H1 (cell line): ENCODE measurements at regions not wholly inside any gene's neighbourhood (a gene's known extent, or its start where the extent isn't known, plus 50 kb on each side); places are given as distances from the start of the nearest gene placed in this dataset.

Experiments used
- CHD7 ChIP-seq: fragments of 300-600 bp; sonication (generic); IDR thresholded peaks from 2 replicates; pipeline ENCODE4 v1.7.1; 2012; ENCODE audit warnings: low read length, moderate library complexity, mild to moderate bottlenecking, inconsistent platforms; ENCODE audit not compliant: insufficient replicate concordance
- CTCF ChIP-seq, 3 experiments: IDR thresholded peaks; 1 replicate in 2 of 3; 2 replicates in 1 of 3; pipeline versions ENCODE4 v1.5.1 to v1.6.1; 2011; ENCODE audit warnings: low read length in 3 of 3, mild to moderate bottlenecking in 3 of 3, inconsistent platforms in 2 of 3, low read depth in 1 of 3, moderate library complexity in 1 of 3; ENCODE audit not compliant: insufficient read depth in 1 of 3; ENCODE audit errors: control extremely low read depth in 1 of 3
- EZH2 ChIP-seq: fragments of 200-600 bp; sonication (generic); IDR thresholded peaks from 2 replicates; pipeline ENCODE4 v1.7.1; 2012; ENCODE audit warnings: low read depth, mild to moderate bottlenecking, moderate library complexity, low read length, inconsistent platforms; ENCODE audit not compliant: severe bottlenecking
- HDAC2 ChIP-seq, 2 experiments: fragments of 300-600 bp in 1 of 2; sonication (generic) in 1 of 2; IDR thresholded peaks; 2 replicates each; pipeline ENCODE4 v1.6.1; 2011 to 2012; ENCODE audit warnings: low read depth in 2 of 2, low read length in 2 of 2, mild to moderate bottlenecking in 2 of 2, moderate library complexity in 2 of 2, borderline replicate concordance in 1 of 2, inconsistent platforms in 1 of 2
- KDM5A ChIP-seq: fragments of 200-600 bp; IDR thresholded peaks from 2 replicates; pipeline ENCODE4 v1.7.1; 2012; ENCODE audit warnings: mild to moderate bottlenecking, low read length, inconsistent platforms, mixed read lengths
- SAP30 ChIP-seq: fragments of 300-600 bp; sonication (generic); IDR thresholded peaks from 2 replicates; pipeline ENCODE4 v1.7.1; 2012; ENCODE audit warnings: low read length, moderate library complexity, mild to moderate bottlenecking, inconsistent platforms; ENCODE audit not compliant: insufficient read depth, insufficient replicate concordance
- SUZ12 ChIP-seq: fragments of 200-600 bp; sonication (generic); IDR thresholded peaks from 2 replicates; pipeline ENCODE4 v1.6.1; 2012; ENCODE audit warnings: mild to moderate bottlenecking, inconsistent platforms, low read length, moderate library complexity, mixed read lengths
- TBP ChIP-seq: IDR thresholded peaks from 2 replicates; pipeline ENCODE4 v1.6.1; 2011; ENCODE audit warnings: low read depth, low read length, improper control_type of control experiment
- TEAD4 ChIP-seq: IDR thresholded peaks from 2 replicates; pipeline ENCODE4 v1.6.1; 2012; ENCODE audit warnings: low read depth, low read length, inconsistent platforms, mixed read lengths

- TF ChIP-seq CHD7 (no peak), TBP (no peak), KDM5A (no peak), CTCF (IDR thresholded peaks at IDR 0.05; ENCODE audit: control extremely low read depth in 1 of 3, insufficient read depth in 1 of 3, low read depth in 1 of 3, low read length in 3 of 3) (no peak), SAP30 (no peak), SUZ12 (no peak), EZH2 (no peak), TEAD4 (no peak), HDAC2 (IDR thresholded peaks at IDR 0.05; ENCODE audit: borderline replicate concordance in 1 of 2, low read depth in 2 of 2, low read length in 2 of 2) (no peak)
Observed at GRCh38 chr14:71619472-71619871, 312.8 kb upstream of the RGS6 start (continued).
